ENCODE measurements at regions not wholly inside any gene's neighbourhood (a gene's known extent, or its start where the extent isn't known, plus 50 kb on each side); places are given as distances from the start of the nearest gene placed in this dataset.

DNA sequence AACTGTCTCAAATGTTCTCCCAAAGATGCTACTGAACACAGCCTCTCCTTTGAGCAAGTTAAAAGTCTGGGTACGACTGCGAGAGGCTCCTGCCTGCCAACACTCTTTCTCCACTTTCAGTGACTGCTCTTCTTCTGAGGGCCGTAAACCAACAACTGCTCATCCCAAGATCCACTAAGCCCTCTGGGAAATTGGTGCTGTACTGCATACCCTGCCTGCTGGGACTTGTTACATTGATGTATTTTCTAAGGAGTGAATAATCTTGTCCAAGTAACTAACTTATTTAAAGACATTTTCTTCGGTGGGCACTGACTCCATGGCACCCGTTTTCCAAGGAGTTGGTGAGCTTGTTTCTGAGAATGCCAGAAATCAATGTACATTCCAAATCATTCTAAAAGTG lies 87.2 kb downstream of the ZNF280B start:
- no peak for DNase-seq

- DNase-seq, result peak; percentile 5 to 31 (median 22)
Observed at GRCh38 chr22:22422629-22423112, 85.9 kb downstream of the ZNF280B start.

DNA sequence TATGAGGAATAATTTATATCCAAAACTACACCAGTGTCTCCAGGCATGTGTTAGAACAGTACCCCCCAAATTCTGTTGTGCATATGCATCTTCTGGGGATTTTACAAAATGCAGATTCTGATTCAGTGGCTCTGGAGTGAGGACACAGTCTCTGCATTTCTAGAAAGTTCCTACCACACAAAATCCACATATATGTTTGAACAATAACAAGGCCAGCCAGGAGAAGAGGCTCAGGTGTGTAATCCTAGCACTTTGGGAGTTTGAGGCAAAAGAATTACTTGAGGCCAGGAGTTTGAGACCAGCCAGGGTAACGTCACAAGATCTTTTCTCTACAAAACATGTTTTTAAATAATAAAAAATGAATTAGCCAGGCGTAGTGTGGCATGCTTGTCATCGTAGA lies 84.9 kb downstream of the ZNF280B start:
- no peak for DNase-seq

DNA sequence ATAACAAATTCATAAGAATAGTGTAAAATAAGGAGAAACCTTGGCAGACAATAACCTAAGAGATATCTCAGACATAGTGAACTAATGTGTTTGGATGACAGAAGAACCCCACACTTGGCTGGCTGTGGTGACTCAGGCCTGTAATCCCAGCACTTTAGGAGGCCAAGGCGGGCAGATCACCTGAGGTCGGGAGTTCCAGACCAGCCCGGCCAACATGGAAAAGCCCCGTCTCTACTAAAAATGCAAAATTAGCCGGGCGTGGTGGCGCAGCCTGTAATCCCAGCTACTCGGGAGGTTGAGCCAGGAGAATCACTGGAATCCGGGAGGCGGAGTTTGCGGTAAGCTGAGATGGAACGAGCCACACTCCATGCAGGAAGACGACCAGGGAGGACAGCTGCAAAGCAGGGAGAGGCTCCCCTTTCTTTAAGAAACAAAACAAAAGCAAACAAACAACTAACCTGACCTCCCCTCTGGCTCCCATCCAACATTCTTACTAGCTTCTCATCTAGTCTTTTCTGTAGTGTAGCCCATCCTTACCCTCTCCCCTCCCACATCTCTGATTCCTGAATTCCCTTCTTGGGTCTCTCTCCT lies 84.2 kb downstream of the ZNF280B start:
- DNase-seq, result no peak

- no peak for DNase-seq
Observed at GRCh38 chr22:22424956-22425355, 83.6 kb downstream of the ZNF280B start.

DNA sequence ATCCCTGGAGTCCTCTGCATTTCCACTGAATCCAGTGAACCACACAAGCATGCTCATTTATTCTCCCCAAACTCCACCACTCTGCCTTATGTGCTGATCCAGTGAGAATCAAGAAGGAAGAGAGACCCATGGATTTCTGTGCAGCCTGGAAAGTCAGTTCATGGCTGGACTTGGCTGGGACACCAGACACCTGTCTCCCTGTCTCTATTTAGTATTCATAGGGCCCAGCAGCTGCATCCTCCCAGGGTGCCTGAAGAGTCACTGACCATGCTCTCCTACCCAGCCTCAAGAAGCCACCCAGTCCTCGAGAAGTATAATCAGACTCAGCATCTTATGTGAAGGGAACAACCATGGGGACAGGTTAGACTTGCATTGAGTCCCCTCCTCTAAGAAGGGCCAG lies 83.2 kb downstream of the ZNF280B start:
- DNase-seq, result no peak

GRCh38 chr22:22425783-22426624 lies 82.5 kb downstream of the ZNF280B start:
- DNase-seq, result no peak

DNA sequence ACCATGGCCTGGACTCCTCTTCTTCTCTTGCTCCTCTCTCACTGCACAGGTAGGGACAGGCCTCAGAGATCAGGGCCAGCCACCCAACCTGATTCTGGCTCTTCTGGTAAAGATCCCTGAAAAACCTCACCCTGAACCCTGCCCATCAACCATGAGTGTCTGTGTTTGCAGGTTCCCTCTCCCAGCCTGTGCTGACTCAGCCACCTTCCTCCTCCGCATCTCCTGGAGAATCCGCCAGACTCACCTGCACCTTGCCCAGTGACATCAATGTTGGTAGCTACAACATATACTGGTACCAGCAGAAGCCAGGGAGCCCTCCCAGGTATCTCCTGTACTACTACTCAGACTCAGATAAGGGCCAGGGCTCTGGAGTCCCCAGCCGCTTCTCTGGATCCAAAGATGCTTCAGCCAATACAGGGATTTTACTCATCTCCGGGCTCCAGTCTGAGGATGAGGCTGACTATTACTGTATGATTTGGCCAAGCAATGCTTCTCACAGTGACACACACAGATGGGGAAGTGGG lies 80.9 kb downstream of the ZNF280B start:
- DNase-seq, result no peak

DNA sequence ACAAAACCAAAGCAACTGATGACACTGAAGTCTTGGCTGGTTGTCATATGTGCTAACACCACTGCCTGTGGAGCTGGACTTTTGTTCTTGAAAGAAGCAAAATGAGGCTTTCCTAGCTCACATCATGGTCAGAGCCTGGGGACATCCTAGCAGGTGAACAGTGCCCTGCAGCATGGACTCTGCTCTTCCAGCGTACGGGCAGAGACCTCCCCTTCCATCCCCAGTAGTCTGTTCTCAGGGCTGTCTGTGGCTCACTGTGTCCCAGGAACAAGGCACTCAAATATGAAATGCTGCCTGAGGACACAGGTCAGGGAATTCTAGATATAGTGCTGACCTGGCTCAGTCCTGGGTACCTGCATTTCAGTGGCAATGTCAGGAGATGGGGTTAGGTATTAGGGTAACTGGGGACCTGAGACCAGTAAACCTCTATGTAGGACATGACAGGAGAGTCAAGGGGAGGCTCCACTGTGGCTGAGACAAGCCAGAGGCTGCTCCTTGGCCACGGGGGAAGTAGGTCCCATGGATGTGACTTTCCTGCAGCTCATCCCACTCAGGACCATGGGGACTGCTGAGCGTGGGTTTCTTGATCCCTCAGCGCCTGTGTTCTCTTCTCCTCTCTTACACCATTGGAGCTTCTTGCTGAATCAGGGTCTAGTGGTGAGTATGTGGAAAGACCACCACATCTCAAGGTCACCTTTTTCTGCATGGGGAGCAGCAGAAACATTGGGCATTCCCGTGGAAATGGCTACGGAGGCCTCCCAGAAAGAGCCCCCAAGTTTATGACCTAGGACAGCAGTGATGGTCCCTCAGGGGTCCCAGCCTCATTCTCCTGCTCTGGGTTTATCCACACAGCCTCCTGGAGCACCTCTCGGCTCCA lies 80.1 kb downstream of the ZNF280B start:
- no peak for DNase-seq

GRCh38 chr22:22429369-22430108 lies 79.0 kb downstream of the ZNF280B start:
- no peak for DNase-seq

DNA sequence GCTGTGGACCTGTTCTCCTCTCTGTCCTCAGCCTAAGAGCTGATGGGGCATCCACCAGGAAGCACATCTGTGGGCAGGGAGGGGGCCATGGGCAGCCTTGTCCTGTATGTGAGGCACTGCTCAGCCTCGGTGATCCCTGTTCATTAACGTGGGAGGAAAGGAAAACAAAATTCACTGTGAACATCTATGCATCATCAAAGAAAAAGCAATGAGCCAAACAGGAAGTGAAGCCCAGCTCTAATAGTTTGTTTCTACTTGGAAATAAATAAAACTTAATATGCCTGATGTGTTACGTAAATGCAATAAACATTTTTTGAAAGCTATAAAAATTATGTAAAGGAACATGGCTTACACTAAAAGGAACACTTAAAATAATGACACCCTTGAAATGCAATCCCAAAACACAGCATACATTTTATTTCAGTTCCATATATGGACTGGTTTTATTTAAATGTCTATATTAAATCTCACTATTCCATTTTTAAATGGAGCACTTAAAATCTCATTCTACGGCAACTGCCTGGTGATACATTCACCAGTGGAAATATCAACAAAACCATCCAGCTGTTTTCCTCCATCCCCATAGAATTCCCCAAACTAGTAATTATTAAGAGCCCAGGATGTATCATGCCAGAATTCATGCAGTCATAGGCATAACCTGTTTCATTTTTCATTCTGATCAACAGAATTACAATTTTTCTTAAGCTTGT lies 78.3 kb downstream of the ZNF280B start:
- no peak for DNase-seq

GRCh38 chr22:22431271-22432220 lies 77.0 kb downstream of the ZNF280B start:
- peak; percentile 7 to 26 (median 18) for DNase-seq

GRCh38 chr22:22432479-22432878 lies 76.1 kb downstream of the ZNF280B start:
- DNase-seq, result no peak

DNA sequence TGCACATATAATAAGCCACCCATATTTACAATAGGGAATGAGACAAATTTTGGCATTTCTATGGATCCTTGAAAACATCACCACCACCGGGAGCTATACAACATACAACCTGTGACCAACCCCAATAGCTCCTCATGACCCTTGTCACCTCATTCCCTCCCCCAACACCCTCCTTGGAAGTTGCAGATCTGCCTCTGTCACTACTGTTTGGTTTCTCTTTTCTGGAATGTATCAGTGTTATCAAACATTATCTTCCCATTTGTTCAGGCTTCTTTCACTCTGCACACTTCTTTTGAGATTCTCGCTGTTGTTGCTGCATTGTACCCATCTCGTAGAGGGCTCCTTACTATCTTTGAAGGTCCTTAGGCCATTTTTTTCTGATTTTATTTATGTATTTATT lies 75.6 kb downstream of the ZNF280B start:
- no peak for DNase-seq

DNA sequence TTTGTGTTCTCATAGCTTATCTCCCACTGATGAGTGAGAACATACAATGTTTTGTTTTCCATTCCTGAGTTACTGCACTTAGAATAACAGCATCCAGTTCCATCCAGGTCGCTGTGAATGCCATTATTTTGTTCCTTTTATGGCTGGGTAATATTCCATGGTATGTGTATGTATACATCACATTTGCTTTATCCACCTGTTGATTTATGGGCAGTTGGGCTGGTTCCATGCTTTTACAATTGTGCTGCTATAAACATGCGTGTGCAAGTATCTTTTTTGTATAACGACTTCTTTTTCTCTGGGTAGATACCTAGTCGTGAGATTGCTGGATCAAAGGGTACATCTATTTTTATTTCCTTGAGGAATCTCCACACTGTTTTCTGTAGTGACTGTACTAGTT lies 74.8 kb downstream of the ZNF280B start:
- no peak for DNase-seq
